B cell (primary cell): ENCODE measurements at regions not wholly inside any gene's neighbourhood (a gene's known extent, or its start where the extent isn't known, plus 50 kb on each side); places are given as distances from the start of the nearest gene placed in this dataset.

Experiments
- ATAC-seq: fragments of 200-7000 bp; cut with Tn5 transposase; one replicate; pipeline ENCODE4 v1.10.0; 2021; ENCODE audit warnings: low read depth, mild to moderate bottlenecking, moderate number of reproducible peaks, moderate library complexity
- CTCF ChIA-PET: fragments of 350-600 bp; sonication (Branson Sonifier 250); formaldehyde crosslinking; loops from one replicate; lab custom pipeline; 2021; ENCODE audit warnings: antibody characterized with exemption, inconsistent platforms; lab: Charles Lee
- POLR2A ChIA-PET: fragments of 350-600 bp; sonication (Branson Sonifier 250); formaldehyde crosslinking; loops from one replicate; lab custom pipeline; 2021; ENCODE audit warnings: antibody characterized with exemption; lab: Charles Lee
- DNase-seq: peaks from one replicate; pipeline ENCODE4 v3.0.0; 2013
- H2AFZ ChIP-seq: 2 replicates; pipeline ENCODE4 v1.6.1; 2012; ENCODE audit warnings: mild to moderate bottlenecking, low read depth, low read length; ENCODE audit not compliant: insufficient read depth, poor library complexity, severe bottlenecking
- H3K27ac ChIP-seq, 2 donors: 1 replicate in 1 of 2; 2 replicates in 1 of 2; pipeline ENCODE4 v1.5.1; 2012 to 2013; ENCODE audit warnings: low read length in 2 of 2, mild to moderate bottlenecking in 2 of 2, moderate library complexity in 1 of 2
- H3K27me3 ChIP-seq, 4 experiments: fragments of 200-600 bp in 1 of 4; sonication (generic) in 1 of 4; replicated peaks in 1 of 4; 1 replicate in 2 of 4; 2 replicates in 2 of 4; pipeline versions ENCODE4 v1.6.1 to v1.7.0; 2013 to 2016; ENCODE audit warnings: low read length in 3 of 4, mild to moderate bottlenecking in 2 of 4, mixed read lengths in 1 of 4, moderate library complexity in 1 of 4; ENCODE audit not compliant: insufficient read depth in 4 of 4, control insufficient read depth in 3 of 4; ENCODE audit errors: control extremely low read depth in 1 of 4
- H3K36me3 ChIP-seq, 2 experiments: replicated peaks in 1 of 2; 1 replicate in 1 of 2; 2 replicates in 1 of 2; pipeline versions ENCODE4 v1.6.1 to v1.7.1; 2013; ENCODE audit warnings: low read length in 1 of 2; ENCODE audit not compliant: insufficient read depth in 2 of 2, control insufficient read depth in 1 of 2; ENCODE audit errors: control extremely low read depth in 1 of 2, extremely low read depth in 1 of 2
- H3K4me1 ChIP-seq, 2 donors: fragments of 200-600 bp in 1 of 2; sonication (generic) in 1 of 2; 1 replicate in 1 of 2; 2 replicates in 1 of 2; pipeline versions ENCODE4 v1.5.1 to v1.6.1; 2013 to 2017; ENCODE audit warnings: low read length in 2 of 2; ENCODE audit not compliant: control insufficient read depth in 2 of 2, insufficient read depth in 2 of 2
- H3K4me2 ChIP-seq: replicated peaks from 2 replicates; pipeline ENCODE3; 2012; ENCODE audit warnings: mild to moderate bottlenecking, low read depth, low read length; ENCODE audit not compliant: poor library complexity, severe bottlenecking
- H3K4me3 ChIP-seq, 5 experiments: fragments of 200-600 bp in 1 of 5; sonication (generic) in 1 of 5; 1 replicate in 3 of 5; 2 replicates in 2 of 5; pipeline versions ENCODE4 v1.5.1 to v1.7.0; 2011 to 2016; ENCODE audit warnings: low read length in 4 of 5, mild to moderate bottlenecking in 4 of 5, low read depth in 2 of 5, control low read depth in 1 of 5, moderate library complexity in 1 of 5; ENCODE audit not compliant: insufficient read depth in 1 of 5; ENCODE audit errors: control extremely low read depth in 1 of 5, extremely low read depth in 1 of 5
- H3K79me2 ChIP-seq: fragments of 200-600 bp; sonication (generic); one replicate; pipeline ENCODE4 v1.6.0; 2016; ENCODE audit warnings: low read length; ENCODE audit not compliant: control insufficient read depth, insufficient read depth
- H3K9ac ChIP-seq: fragments of 200-600 bp; sonication (generic); 2 replicates; pipeline ENCODE4 v1.6.1; 2017; ENCODE audit warnings: mild to moderate bottlenecking, low read length, moderate library complexity
- H3K9me3 ChIP-seq, 3 donors: one replicate each; pipeline versions ENCODE4 v1.6.1 to v1.7.1; 2013; ENCODE audit warnings: low read length in 2 of 3; ENCODE audit not compliant: control insufficient read depth in 2 of 3, insufficient read depth in 1 of 3; ENCODE audit errors: control extremely low read depth in 1 of 3
- H4K20me1 ChIP-seq: 2 replicates; pipeline ENCODE4 v1.6.0; 2012; ENCODE audit warnings: mild to moderate bottlenecking, low read length; ENCODE audit not compliant: insufficient read depth, control insufficient read depth, poor library complexity, severe bottlenecking
- H3K27ac Mint-ChIP-seq: one replicate; pipeline ENCODE4 v1.8.0; 2021; ENCODE audit warnings: mixed read lengths
- H3K27me3 Mint-ChIP-seq: one replicate; pipeline ENCODE4 v1.8.0; 2021; ENCODE audit warnings: mixed read lengths
- H3K4me1 Mint-ChIP-seq: one replicate; pipeline ENCODE4 v1.8.0; 2021; ENCODE audit warnings: mixed read lengths
- H3K4me3 Mint-ChIP-seq: one replicate; pipeline ENCODE4 v1.8.0; 2021; ENCODE audit warnings: mixed read lengths
- H3K9me3 Mint-ChIP-seq: one replicate; pipeline ENCODE4 v1.8.0; 2022; ENCODE audit warnings: mixed read lengths; ENCODE audit not compliant: insufficient read depth
- CTCF ChIP-seq: fragments of 200-600 bp; IDR thresholded peaks from one replicate; pipeline ENCODE4 v1.8.0; 2022; ENCODE audit warnings: antibody characterized with exemption, mild to moderate bottlenecking
- EZH2 ChIP-seq: IDR thresholded peaks from 2 replicates; pipeline ENCODE4 v1.6.1; 2012; ENCODE audit warnings: borderline replicate concordance, low read depth, mild to moderate bottlenecking, moderate library complexity, low read length; ENCODE audit not compliant: insufficient read depth, poor library complexity, severe bottlenecking
- WGBS: methylation state at CpG from one replicate; pipeline ENCODE4 v1.1.5; 2013; ENCODE audit warnings: missing lambda C conversion rate; ENCODE audit not compliant: insufficient coverage; 5-methylcytosine and 5-hydroxymethylcytosine counted together
- intact Hi-C: fragments of 100-400 bp; cut with micrococcal nuclease; formaldehyde crosslinking; loops from one replicate; pipeline ENCODE4 v1.10.0; 2022

GRCh38 chr13:42494157-42494556 lies 79.8 kb upstream of the TNFSF11 start:
- H3K36me3 ChIP-seq, result no peaks in the 10 kb centered on the region
- ATAC-seq (no peak), DNase-seq (no peak)
- no peaks in the 10 kb centered on the region for H3K4me1 ChIP-seq
- H3K79me2 ChIP-seq, result no peaks in the 10 kb centered on the region
- H3K4me2 ChIP-seq, result no peak overlapping the region
- H3K4me1 Mint-ChIP-seq, result peaks cover 3% of the 10 kb centered on the region
- H3K9ac ChIP-seq, result no peak overlapping the region
- H3K9me3 Mint-ChIP-seq, result no peaks in the 10 kb centered on the region
- H3K4me3 Mint-ChIP-seq, result no peak overlapping the region
- no peak overlapping the region for H2AFZ ChIP-seq
- TF ChIP-seq CTCF (no peak), EZH2 (no peak)
- ChIA-PET CTCF (no interaction called here), POLR2A (no interaction called here)
- WGBS, result no CpG with 5 or more reads among the region's 3 CpGs
- H3K27me3 Mint-ChIP-seq, result no peaks in the 10 kb centered on the region
- H3K27me3 ChIP-seq, result no peaks in the 10 kb centered on the region
- no peaks in the 10 kb centered on the region for H3K9me3 ChIP-seq
- H3K4me3 ChIP-seq, result no peak overlapping the region
- H3K27ac ChIP-seq, result no peak overlapping the region
- H3K27ac Mint-ChIP-seq, result no peak overlapping the region
- intact Hi-C loops, result no loop called here
- H4K20me1 ChIP-seq, result no peaks in the 10 kb centered on the region

GRCh38 chr13:42495255-42495654 lies 78.7 kb upstream of the TNFSF11 start:
- no peaks in the 10 kb centered on the region for H3K79me2 ChIP-seq
- ChIA-PET CTCF (no interaction called here), POLR2A (no interaction called here)
- no peaks in the 10 kb centered on the region for H3K9me3 ChIP-seq
- H4K20me1 ChIP-seq, result no peaks in the 10 kb centered on the region
- Mint-ChIP-seq H3K27me3 (no peaks in the 10 kb centered on the region), H3K4me3 (no peak overlapping the region), H3K9me3 (no peaks in the 10 kb centered on the region), H3K27ac (no peak overlapping the region), H3K4me1 (peaks cover 3% of the 10 kb centered on the region)
- TF ChIP-seq CTCF (no peak), EZH2 (no peak)
- no peak overlapping the region for H3K9ac ChIP-seq
- no peak overlapping the region for H3K4me3 ChIP-seq
- no peak overlapping the region for H3K27ac ChIP-seq
- ATAC-seq (no peak), DNase-seq (no peak)
- no peaks in the 10 kb centered on the region for H3K27me3 ChIP-seq
- H3K4me1 ChIP-seq, result no peaks in the 10 kb centered on the region
- intact Hi-C loops, result no loop called here
- H2AFZ ChIP-seq, result no peak overlapping the region
- H3K36me3 ChIP-seq, result no peaks in the 10 kb centered on the region
- H3K4me2 ChIP-seq, result no peak overlapping the region
